CD4-positive, alpha-beta T cell treated with Interleukin-4 for 4 hours (primary cell): ENCODE measurements at regions not wholly inside any gene's neighbourhood (a gene's known extent, or its start where the extent isn't known, plus 50 kb on each side); places are given as distances from the start of the nearest gene placed in this dataset.
"Not testable (repeated sequence)": the region's sequence is repeated elsewhere in the genome, so short reads cannot be mapped to it uniquely, and the experiment has no call there.

Experiments used
- DNase-seq: peaks from one replicate; pipeline ENCODE4 v3.0.0-alpha.2; 2020

DNA sequence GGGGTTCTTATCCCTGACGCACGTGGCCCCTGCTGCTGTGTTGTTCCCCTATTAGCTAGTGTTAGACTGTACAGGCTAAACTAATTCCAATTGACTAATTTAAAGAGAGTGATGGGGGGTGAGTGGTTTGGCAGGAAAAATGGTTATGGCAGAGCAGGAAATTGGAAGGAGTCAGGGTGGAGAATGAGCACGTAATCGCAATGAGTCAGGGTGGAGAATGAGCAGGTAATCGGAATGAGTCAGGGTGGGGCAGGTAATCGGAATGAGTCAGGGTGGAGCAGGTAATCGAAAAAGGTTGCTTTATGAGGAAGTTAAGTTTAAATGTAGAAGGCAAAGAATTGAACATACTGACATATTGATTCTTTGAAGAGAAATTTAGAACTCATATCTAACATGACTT, 1002.6 kb upstream of the HS3ST1 start:
- not testable (repeated sequence) for DNase-seq

DNA sequence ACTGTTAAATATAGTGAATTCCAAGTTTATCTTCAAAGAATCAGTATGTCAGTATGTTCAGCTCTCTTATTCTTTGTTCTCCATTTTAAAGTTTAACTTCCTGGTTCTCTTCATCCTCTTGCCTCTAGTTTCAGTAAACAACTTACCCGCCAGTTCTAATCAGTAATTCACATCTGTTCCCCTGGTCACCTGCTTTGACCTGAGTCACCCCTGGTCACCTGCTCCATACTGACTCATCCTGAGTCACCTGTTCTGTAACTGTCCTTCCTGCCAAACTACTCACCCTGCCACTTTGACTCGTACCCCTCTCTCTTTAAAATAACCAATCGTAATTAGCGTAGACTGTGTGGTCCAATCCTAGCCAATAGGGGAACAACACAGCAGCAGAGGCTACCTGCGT, 992.7 kb upstream of the HS3ST1 start:
- no peak for DNase-seq

GRCh38 chr4:12416755-12417154, 988.1 kb upstream of the HS3ST1 start:
- no peak for DNase-seq

DNA sequence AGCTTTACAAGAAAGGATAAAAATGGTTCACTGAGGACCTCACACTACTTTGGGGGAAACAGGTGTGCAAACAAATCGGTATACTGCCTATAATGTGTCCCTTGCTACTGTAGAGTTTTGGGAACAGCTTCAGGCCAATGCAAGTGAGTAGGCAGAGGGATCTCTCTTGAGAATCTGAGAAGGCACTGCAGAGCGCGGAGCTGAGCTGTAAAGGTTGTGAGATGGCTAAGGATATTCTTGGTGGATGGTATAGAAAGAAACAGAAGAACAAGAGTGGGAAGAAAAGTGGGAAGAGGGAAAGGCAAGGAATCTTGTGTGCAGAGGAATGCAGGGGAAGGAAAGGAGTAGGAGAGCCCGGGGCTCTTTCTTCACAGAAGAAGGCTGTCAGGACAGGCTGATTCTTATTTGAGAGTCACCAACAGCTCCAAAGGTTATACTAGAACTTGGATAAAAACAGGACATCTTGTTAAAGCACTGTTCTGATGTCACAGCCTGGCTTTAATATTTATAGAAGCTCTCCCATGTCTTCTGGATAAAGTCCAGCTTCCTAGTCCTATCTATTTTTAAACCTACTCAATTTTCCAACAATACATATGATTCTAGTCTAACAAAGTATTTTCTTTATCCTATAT, 985.6 kb upstream of the HS3ST1 start:
- no peak for DNase-seq

DNA sequence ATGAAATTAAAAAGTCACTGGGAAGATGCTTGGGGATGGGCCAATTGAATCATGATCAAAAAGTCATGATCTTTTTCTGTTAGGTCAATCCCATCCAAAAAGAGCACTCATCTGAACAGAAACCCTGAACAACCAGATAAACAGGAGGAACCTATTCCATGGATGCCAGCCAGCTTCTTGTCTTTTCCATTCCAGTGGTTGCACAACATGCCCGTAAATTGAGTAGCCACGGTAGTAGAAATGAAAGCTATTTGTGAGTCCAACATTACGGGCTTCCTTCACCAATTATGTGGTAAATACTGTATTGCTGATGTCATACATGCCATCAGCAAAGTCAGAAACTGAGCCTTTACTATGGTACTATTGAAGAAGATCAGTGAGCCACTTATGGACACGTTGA, 982.4 kb upstream of the HS3ST1 start:
- DNase-seq, result no peak

- DNase-seq, result no peak
These were observed 981.0 kb upstream of the HS3ST1 start for GRCh38 chr4:12409507-12410190.

- DNase-seq, result no peak
These were observed 979.7 kb upstream of the HS3ST1 start for GRCh38 chr4:12408364-12408763.

DNA sequence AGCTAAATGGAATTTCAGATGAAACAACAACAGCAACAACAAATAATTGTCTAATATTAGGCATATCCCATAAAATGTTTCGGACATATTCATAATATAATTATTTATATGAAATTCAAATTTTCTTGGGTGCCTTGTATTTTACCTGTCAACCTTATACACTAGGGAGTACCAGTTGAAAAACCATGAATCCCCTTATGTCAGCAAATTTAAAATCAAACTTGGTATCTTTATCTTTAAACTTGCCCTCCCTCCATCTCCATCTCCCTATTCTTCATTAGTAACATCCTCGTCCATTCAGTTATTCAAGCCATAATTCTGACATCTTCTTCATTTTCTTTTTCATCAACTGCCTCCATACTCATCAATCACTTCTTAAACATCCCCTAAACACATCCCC, 974.5 kb upstream of the HS3ST1 start:
- no peak for DNase-seq

DNA sequence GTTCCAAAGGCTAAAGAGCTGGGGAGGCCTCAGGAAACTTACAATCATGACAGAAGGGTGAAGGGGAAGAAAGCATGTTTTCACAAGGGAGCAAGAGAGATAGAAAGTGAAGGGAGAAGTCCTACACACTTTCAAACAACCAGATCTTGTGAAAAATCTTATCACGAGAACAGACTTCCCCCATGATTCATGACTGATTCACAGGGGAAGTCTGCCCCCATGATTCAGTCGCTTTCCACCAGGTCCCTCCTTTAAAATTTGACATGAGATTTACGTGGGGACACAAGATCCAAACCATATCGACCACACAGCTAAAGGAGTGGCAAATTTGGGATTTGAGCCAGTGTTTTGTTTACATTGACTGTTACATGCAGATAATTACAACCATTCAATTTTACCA, 971.1 kb upstream of the HS3ST1 start:
- DNase-seq, result no peak

DNA sequence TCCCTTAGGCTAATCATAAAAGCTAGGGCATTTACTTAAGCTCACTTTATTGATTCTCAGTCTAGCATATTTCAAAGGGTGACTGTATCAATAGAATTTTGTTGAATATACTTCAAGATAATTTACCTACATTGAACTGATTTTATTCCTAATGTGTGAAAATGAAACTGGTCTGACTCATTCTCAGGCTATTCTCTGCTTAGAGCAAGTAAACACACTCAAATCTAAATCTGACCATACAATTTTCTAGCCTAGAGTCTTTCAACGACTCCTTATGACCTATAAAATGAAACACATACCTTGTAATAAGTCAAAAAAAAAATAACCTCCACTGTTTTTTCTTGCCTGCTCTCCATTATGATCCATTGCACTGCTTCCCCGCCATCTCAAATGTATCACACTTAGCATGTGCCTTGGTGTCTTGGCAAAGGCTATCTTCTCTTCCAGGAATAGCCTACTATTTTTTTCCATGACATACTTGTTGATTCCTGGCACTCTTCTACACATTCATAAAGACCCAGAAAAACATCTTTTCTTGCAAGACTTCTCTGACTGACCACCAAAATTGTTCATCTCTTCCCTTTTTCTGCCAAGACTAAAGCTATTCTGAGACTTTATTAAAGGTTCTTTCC, 965.1 kb upstream of the HS3ST1 start:
- DNase-seq, result no peak

DNA sequence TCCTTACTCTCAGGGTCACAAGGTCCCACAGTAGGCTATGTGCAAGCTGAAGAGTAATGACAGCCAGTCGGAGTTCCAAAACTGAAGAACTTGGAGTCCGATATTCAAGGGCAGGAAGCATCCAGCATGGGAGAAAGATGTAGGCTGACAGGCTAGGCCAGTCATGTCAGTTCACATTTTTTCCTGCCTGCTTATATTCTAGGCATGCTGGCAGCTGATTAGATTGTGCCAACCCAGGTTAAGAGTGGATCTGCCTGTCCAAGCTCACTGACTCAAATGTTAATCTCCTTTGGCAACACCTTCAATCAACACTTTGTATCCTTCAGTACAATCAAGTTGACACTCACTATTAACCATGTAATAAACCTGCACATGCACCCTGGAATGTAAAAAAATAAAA, 960.9 kb upstream of the HS3ST1 start:
- DNase-seq, result no peak

GRCh38 chr4:12382567-12382966, 953.9 kb upstream of the HS3ST1 start:
- no peak for DNase-seq

- DNase-seq, result no peak
These were observed 950.5 kb upstream of the HS3ST1 start for GRCh38 chr4:12379191-12379590.

GRCh38 chr4:12375805-12376204, 947.1 kb upstream of the HS3ST1 start:
- no peak for DNase-seq

- not testable (repeated sequence) for DNase-seq
These were observed 937.2 kb upstream of the HS3ST1 start for GRCh38 chr4:12365869-12366268.

GRCh38 chr4:12360391-12360790, 931.7 kb upstream of the HS3ST1 start:
- no peak for DNase-seq

- DNase-seq, result no peak
These were observed 930.7 kb upstream of the HS3ST1 start for GRCh38 chr4:12359420-12359819.

GRCh38 chr4:12333083-12333482, 904.4 kb upstream of the HS3ST1 start:
- not testable (repeated sequence) for DNase-seq

DNA sequence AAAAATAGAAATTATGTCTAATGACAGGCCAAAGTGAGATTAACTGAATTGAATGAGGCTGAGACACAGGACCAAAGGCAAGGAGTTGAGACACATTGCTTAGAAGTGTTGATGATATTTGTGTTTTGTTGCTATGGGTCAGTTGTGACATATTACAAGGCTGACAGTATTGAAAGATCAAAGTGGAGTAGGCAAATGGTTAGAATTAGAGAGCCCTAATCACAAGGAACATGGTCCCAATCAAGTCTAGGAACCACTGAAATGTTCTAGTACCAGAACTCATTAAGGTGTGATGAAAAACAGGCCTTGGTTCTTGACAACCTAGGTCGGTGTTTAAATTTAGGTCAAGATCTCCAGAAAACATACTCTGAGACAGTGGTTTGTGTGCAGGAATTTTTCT, 896.3 kb upstream of the HS3ST1 start:
- no peak for DNase-seq

GRCh38 chr4:12319765-12320164, 891.1 kb upstream of the HS3ST1 start:
- no peak for DNase-seq

GRCh38 chr4:12304905-12305304, 876.2 kb upstream of the HS3ST1 start:
- no peak for DNase-seq

DNA sequence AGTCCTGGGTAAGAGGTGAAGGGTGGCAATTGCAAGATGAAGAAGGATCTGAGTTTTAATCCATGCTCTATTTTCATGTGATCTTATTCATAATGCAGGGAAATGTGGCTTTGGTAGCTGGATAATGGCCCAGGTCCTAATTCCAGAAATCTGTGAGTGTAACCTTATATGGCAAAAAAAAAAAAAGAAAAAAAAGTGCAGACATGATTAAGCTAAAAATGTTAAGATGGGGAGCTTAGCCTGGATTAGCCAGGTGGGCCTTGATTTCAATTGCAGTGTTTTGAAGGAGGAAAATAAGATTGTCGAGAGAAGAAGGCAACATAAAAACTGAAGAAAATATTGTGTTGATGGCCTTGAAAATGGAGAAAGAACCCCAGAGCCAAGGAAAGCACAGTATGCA, 867.7 kb upstream of the HS3ST1 start:
- no peak for DNase-seq

DNA sequence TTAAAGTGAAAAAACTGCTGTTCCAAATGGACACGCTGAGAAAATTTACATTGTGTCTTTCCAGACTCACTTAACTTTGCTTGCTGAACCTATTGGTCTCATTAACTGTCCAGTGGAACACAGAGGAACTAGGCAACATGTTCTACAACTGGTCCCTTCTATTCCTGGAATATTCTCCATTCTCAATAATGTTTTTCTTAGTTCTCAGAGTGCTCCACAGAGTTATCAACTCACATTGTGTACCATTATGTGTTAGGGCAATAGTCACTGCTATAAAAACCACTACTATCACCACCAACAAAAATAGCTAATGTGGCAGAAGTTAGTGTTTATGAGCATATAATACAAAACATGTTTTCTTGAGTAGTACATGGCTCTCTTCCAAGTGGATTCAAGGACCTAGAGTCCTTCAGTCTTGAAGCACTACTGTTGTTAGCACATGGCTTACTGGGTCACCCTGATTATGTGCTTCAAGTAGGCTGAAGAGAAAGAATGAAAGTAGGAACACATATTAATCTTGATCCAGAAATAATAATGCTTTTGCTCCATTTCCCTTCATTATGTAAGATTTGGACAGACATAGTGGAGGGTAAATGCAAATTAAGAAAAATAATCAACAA, 865.3 kb upstream of the HS3ST1 start:
- no peak for DNase-seq

DNA sequence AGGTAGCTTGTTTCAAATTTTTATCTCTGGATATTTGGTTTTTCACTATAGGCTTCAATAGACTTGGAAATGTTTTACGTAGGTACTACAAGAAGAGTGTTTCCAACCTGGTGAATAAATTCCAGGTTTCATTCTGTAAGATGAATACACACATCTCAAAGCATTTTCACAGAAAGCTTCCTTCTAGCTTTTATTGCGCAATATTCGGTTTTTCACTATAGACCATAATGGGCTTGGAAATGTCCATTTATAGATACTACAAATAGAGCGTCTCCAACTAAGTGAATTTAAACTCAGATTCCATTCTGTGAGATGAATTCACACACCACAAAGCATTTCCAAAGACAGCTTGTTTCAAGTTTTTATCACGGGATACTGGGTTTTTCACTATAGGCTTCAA, 857.7 kb upstream of the HS3ST1 start:
- no peak for DNase-seq
